ENCODE measurements at regions not wholly inside any gene's neighbourhood (a gene's known extent, or its start where the extent isn't known, plus 50 kb on each side); places are given as distances from the start of the nearest gene placed in this dataset.
"Not testable (repeated sequence)": the region's sequence is repeated elsewhere in the genome, so short reads cannot be mapped to it uniquely, and the experiment has no call there.

GRCh38 chr2:34737146-34737545 lies 1138.0 kb upstream of the FAM98A start:
- no peak for DNase-seq (ENCODE audit: low spot score)

DNA sequence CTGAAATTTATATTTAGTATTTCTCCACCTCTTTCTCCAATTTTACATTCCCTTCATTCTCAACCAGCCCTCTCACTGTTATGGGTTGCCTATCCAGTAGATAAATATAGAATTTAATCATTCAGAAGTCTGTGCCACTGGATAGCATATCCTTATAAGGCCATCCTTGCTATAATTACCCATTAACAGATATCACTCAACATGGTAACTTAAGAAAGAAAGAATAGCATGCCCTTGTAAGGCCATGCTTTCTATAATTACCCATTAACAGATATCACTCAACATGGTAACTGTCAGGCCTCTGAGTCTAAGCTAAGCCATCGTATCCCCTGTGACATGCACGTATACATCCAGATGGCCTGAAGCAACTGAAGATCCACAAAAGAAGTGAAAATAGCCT lies 1137.4 kb upstream of the FAM98A start:
- DNase-seq (ENCODE audit: low spot score), result no peak

DNA sequence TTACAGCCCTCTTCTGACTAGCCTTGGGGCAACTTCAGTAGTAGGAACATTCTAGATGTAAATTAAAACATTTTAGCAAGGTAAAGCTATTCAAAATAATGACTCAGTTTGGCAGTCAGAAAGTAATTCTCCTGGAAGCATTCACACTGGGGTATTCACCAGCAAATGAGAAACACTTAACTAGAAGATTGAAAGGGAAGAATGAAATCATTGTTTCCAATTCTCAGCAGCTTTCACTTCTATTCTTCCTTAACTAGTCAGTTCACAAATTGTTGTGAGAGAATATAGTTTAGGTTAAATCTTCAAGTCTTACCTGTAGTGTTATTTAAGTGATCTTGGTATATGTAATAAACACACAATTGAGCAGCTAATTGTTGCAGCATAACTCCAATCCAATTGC lies 1135.6 kb upstream of the FAM98A start:
- DNase-seq (ENCODE audit: low spot score), result no peak

DNA sequence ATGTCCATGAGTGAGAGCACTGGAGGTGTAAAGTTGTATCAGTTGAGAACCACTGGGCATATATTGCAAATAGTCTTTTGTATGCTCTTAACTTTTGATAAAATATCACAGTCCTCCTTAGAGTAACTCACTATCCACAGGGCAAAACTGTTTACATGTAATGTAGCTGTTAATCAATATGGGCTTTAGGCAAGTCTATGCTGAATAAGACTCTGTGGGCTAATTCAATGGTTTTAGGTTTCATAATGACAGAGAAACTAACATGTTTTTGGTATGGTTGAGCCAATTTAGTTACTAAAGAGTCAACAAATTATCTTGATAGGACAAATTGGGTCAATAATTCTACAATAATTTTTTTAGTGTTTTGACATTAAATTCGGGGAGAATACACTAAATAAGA lies 1134.9 kb upstream of the FAM98A start:
- DNase-seq (ENCODE audit: low spot score), result no peak

DNA sequence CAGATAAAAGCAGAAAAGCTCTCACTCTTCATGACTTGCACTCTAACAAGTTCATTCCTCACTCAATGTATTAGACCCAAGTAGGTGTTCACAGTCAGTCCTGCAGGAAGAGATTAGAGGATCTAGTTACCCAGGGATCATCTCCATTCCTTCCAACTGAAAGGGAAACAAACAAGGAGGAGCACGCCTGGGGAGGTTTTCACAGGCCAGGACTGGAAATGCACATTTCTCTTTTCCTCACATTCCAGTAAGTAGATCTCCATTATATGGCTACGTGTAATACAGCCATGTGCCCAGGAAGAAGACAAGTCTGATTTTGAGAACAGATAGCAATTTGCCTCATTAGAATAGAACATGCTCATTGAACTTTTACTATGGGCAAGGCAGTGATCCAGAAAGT lies 1132.2 kb upstream of the FAM98A start:
- no peak for DNase-seq (ENCODE audit: low spot score)

DNA sequence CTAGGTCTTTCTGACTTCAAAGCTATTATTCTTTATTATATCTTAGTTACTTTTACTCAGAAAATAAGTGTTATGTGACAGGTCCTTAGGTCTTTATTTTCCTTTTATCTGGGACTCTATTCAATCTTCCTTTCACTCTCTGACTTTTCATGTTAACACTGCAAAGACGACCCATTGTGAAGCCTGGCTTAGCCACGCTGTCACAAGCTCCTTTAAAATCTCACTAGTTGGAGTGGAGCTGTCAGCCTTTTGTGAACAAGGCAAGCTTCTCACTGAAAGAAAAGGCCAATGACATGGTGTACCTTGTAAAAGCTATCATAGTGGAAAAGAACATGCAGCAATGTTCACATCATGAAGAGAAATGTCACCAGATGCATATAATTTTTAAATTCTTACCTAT lies 1130.7 kb upstream of the FAM98A start:
- DNase-seq (ENCODE audit: low spot score), result no peak

GRCh38 chr2:34724107-34724506 lies 1125.0 kb upstream of the FAM98A start:
- DNase-seq (ENCODE audit: low spot score), result no peak

DNA sequence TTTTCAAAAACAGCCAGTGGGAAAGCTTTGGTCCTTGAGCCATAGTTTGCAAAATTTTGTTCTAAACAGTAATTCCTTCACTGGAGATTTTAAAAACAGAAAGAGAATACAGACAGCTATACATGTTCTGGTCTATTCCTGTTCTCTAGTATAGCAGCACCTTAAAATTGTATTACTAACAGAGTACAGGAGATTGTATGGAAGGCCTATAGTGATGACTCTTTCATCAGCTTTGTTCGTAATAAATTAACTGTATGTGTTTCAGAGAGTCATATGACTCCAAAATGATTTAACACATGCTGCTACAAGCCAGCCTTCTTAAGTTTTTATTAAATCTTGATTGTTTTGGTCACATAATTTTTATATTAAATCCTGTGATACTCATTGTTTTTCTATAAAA lies 1124.6 kb upstream of the FAM98A start:
- DNase-seq (ENCODE audit: low spot score), result no peak

GRCh38 chr2:34719206-34719605 lies 1120.1 kb upstream of the FAM98A start:
- no peak for DNase-seq (ENCODE audit: low spot score)

GRCh38 chr2:34705551-34706247 lies 1106.6 kb upstream of the FAM98A start:
- no peak for DNase-seq (ENCODE audit: low spot score)

GRCh38 chr2:34703292-34703691 lies 1104.2 kb upstream of the FAM98A start:
- no peak for DNase-seq (ENCODE audit: low spot score)

DNA sequence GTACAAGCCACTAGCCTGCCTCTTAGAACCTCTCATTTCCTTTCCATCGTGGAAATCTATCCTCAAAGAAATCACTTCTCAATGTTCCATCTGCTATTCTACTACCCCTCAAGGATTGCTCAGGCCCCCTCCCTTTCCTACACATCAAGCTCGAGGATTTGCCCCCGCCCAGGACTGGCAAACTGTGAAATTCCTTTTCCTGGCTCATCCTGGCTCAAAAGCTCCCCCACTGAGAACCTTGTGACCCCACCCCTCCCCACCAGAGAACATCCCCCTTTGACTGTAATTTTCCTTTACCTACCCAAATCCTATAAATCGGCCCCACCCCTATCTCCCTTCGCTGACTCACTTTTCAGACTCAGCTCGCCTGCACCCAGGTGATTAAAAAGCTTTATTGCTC lies 1103.3 kb upstream of the FAM98A start:
- DNase-seq (ENCODE audit: low spot score), result not testable (repeated sequence)

GRCh38 chr2:34677591-34677990 lies 1078.5 kb upstream of the FAM98A start:
- DNase-seq (ENCODE audit: low spot score), result not testable (repeated sequence)

DNA sequence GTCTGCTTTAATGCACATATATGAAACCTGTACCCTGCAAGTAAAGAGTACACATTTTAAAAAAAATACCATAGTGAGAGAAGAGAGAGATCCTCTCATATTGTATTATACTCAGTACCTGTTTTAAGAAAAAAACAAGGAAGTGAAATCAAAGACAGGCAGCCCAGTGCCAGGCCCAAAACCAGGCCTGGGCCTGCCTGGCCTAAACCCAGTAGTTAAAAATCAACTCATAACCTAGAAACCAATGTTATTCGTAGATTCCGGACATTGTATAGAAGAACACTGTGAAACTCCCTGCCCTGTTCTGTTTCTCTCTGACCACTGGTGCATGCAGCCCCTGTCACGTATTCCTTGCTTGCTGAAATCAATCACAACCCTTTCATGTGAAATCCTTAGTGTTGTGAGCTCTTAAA lies 1078.0 kb upstream of the FAM98A start:
- not testable (repeated sequence) for DNase-seq (ENCODE audit: low spot score)

- no peak for DNase-seq (ENCODE audit: low spot score)
Measured at GRCh38 chr2:34670482-34670881, 1071.4 kb upstream of the FAM98A start.

DNA sequence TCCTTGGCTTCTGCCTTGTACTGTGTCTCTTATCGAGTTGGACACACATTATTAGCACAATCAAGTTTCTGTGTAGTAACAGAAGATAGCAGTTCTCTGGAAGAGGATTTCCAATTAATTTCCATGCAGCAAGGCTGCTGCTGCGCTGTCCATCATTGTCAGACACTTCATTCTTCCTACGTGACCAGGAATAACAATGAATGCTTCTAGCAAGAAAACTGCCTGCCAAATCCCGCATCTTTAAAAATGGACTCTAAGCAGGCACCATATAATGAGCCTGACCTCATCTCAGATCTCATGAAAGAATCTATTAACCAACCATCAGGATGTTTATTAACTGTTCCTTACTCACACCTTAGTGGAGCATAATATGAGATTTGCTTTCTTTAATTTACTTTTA lies 1067.7 kb upstream of the FAM98A start:
- DNase-seq (ENCODE audit: low spot score), result no peak

GRCh38 chr2:34664266-34664665 lies 1065.2 kb upstream of the FAM98A start:
- no peak for DNase-seq (ENCODE audit: low spot score)

GRCh38 chr2:34663314-34663713 lies 1064.2 kb upstream of the FAM98A start:
- DNase-seq (ENCODE audit: low spot score), result no peak

DNA sequence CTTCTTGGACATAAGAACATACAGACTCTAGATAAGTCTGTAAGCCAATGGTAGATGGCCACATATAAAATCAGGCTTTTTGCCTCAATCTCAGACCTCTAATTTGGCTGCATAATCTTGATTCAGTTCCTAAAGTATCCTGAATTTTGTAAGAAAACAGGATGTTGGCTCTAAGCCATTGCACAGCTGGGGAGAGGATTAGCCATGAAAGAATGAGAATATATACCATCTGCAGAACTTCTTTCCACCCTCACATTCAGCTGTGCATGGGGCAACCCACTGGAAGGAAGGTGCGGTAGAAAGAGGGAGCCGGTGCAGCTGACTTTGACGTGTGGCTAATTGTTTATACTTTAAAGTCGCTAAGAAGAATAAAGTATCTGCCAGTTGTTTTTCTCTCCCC lies 1061.6 kb upstream of the FAM98A start:
- no peak for DNase-seq (ENCODE audit: low spot score)

DNA sequence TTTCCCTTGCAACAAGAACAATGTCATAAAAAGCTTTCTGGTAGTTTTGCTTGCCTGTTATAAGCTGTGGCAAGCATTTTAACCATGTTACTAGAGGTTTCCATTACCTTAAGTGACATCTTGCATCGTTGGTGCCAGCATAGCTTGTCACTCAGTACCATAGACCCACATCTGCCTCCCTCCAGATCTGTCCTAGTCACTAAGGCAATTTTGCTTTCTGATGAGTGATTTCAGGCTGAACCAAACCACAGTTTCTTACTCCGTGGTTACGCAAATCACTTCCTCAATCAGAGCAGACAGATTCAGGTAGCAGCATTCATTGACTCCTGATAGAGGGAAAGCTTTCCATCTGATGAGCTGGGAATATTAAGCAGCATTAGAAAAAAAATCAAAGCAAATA lies 1057.5 kb upstream of the FAM98A start:
- no peak for DNase-seq (ENCODE audit: low spot score)

- DNase-seq (ENCODE audit: low spot score), result no peak
Measured at GRCh38 chr2:34652636-34653035, 1053.5 kb upstream of the FAM98A start.

DNA sequence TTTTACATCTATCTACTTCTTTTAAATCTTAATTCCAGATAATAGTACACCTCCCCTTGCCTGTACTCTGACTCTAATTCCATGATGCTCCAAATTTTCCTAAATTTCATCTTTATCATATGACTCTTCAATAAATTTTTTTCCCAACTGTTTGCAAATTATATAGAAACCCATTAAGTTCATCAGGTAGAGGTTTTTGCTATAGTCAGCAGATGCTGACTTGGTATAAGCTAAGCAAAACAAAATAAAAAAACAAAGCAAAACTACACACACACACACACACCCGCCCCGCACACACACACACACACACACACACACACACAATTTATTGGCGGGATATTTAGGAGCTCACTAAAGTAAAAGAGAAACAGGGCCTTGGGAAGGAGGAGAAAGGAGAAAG lies 1047.8 kb upstream of the FAM98A start:
- DNase-seq (ENCODE audit: low spot score), result no peak

DNA sequence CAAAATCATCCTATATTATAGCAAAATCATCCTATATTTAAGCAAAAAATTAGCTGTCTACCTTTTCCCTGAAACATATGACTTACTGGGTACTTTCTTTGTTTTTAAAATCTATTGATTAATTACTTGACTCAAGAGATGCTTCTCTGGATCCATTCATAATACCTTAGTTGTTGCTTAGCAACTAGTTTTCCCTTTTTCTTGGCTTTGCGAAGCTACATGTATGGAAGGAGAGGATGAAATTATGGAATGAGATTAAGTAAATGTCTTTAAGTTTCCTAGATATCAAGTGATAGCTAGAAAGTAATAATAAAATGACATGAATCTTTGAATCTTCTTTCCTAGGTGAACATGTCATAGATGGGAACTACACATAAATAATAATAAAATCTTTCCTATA lies 1033.2 kb upstream of the FAM98A start:
- DNase-seq (ENCODE audit: low spot score), result no peak

DNA sequence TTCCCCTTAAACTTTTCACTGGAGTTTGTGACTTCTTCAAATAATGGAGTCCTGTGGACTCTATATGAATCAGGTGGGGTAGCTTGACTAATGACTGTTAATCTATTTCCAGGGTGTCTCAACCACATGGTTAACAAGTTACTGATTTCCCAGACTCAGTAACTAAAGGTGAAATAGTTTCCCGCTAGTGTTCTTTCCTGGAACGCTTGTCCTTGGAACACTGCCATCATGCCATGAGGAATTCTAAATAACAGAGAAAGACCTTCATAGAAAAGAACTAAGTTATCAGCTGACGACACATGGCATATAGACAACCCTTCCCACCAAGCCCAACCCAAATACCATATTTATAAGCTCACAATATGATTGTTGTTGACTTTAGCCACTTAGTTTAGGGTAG lies 1027.9 kb upstream of the FAM98A start:
- DNase-seq (ENCODE audit: low spot score), result no peak

Data from mesenteric fat pad (tissue), 1 donor.